ENCODE measurements at regions not wholly inside any gene's neighbourhood (a gene's known extent, or its start where the extent isn't known, plus 50 kb on each side); places are given as distances from the start of the nearest gene placed in this dataset.

- TF ChIP-seq, protein P1, sequence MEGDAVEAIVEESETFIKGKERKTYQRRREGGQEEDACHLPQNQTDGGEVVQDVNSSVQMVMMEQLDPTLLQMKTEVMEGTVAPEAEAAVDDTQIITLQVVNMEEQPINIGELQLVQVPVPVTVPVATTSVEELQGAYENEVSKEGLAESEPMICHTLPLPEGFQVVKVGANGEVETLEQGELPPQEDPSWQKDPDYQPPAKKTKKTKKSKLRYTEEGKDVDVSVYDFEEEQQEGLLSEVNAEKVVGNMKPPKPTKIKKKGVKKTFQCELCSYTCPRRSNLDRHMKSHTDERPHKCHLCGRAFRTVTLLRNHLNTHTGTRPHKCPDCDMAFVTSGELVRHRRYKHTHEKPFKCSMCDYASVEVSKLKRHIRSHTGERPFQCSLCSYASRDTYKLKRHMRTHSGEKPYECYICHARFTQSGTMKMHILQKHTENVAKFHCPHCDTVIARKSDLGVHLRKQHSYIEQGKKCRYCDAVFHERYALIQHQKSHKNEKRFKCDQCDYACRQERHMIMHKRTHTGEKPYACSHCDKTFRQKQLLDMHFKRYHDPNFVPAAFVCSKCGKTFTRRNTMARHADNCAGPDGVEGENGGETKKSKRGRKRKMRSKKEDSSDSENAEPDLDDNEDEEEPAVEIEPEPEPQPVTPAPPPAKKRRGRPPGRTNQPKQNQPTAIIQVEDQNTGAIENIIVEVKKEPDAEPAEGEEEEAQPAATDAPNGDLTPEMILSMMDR (IDR thresholded peaks at IDR 0.05; ENCODE audit: insufficient read depth, low read length) = no peak
- TF ChIP-seq POLR2AphosphoS5 (IDR thresholded peaks at IDR 0.05; ENCODE audit: low read depth) = no peak
Observed at GRCh38 chr6:128719786-128720185, 163.2 kb upstream of the LAMA2 start.
